ENCODE measurements at regions not wholly inside any gene's neighbourhood (a gene's known extent, or its start where the extent isn't known, plus 50 kb on each side); places are given as distances from the start of the nearest gene placed in this dataset.

DNA sequence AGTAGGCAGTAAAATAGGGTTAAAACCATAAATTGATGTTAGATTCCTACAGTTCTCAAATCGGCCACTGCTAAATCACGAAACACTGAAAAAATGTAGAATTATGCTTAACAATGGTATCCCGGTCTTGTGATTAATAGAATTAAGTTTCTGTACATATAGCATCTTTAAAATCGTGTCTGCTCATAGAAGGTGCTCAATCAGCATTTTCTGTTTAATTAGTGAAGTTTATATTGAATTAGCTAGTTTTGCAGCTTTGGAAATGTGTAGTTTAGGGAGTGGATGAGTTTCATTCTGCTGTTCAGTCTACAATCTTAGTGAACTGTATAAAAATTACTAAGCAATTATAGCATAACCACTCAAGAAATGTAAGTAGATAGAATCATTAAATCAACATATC, 1075.8 kb upstream of the FLRT2 start:
- H3K27me3 ChIP-seq: no peaks in the 10 kb centered on the region
- no peaks in the 10 kb centered on the region for H3K4me1 ChIP-seq
- TF ChIP-seq POLR2A (IDR thresholded peaks at IDR 0.05) (no peak), EP300 (IDR thresholded peaks at IDR 0.05) (no peak), POLR2AphosphoS5 (IDR thresholded peaks at IDR 0.05) (no peak)
- TF ChIP-seq, protein P1, sequence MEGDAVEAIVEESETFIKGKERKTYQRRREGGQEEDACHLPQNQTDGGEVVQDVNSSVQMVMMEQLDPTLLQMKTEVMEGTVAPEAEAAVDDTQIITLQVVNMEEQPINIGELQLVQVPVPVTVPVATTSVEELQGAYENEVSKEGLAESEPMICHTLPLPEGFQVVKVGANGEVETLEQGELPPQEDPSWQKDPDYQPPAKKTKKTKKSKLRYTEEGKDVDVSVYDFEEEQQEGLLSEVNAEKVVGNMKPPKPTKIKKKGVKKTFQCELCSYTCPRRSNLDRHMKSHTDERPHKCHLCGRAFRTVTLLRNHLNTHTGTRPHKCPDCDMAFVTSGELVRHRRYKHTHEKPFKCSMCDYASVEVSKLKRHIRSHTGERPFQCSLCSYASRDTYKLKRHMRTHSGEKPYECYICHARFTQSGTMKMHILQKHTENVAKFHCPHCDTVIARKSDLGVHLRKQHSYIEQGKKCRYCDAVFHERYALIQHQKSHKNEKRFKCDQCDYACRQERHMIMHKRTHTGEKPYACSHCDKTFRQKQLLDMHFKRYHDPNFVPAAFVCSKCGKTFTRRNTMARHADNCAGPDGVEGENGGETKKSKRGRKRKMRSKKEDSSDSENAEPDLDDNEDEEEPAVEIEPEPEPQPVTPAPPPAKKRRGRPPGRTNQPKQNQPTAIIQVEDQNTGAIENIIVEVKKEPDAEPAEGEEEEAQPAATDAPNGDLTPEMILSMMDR (IDR thresholded peaks at IDR 0.05): no peak
- H3K27ac ChIP-seq: no peak overlapping the region
- H3K9me3 ChIP-seq: no peaks in the 10 kb centered on the region
- DNase-seq: no peak
- WGBS, 2 donors: 82 to 84% methylated on average over 4 of the region's 4 CpGs
- no peaks in the 10 kb centered on the region for H3K36me3 ChIP-seq
- H3K4me3 ChIP-seq: no peak overlapping the region
- no peak for ATAC-seq (ENCODE audit: low FRiP score in 2 of 2)

DNA sequence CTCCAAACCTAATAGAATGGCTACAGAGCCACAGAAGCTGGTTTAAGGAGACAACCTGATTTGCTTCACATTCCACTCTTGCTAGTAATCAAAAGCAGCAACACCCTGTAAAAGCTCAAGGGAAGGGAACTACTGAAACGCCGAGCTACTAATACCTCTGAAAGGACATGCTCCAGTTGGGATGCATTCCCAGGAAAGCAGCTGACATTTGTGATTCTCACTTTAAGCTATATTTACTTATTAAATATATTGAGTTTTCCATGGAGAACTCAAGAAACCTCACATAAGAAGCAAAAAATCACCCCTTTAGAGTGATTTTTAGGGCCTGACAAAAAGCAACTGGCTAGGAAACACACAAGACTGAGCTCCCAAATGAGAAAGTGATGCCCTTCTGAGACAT, 1073.0 kb upstream of the FLRT2 start:
- Histone ChIP-seq H3K4me3 (no peak overlapping the region), H3K27me3 (no peaks in the 10 kb centered on the region), H3K27ac (no peak overlapping the region), H3K9me3 (no peaks in the 10 kb centered on the region), H3K36me3 (no peaks in the 10 kb centered on the region), H3K4me1 (no peaks in the 10 kb centered on the region)
- 80 to 93% methylated on average over 2 of the region's 2 CpGs for WGBS, 2 donors
- TF ChIP-seq EP300 (IDR thresholded peaks at IDR 0.05) (no peak), POLR2A (IDR thresholded peaks at IDR 0.05) (no peak), POLR2AphosphoS5 (IDR thresholded peaks at IDR 0.05) (no peak)
- TF ChIP-seq, protein P1 (IDR thresholded peaks at IDR 0.05): no peak
- DNase-seq: no peak
- no peak for ATAC-seq (ENCODE audit: low FRiP score in 2 of 2)

DNA sequence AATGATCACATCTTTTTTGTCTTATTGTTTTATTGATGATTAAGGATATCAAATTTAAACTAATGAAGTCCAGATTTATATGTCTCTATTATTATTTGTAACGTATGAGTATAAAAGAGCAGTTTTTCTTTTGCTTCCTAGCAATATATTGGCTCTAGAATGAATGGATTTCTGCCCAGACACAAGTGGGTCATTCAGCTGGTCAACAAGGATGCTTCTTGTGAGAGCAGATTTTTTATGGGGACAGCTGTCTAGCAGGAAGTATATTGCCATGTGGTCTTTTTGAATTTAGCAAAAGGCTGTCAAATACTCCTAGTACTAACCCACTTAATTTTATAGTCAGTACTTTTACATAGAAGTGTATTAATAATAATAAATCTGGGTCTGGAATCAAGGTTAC, 1071.1 kb upstream of the FLRT2 start:
- Histone ChIP-seq H3K27ac (no peak overlapping the region), H3K4me3 (no peak overlapping the region), H3K27me3 (no peaks in the 10 kb centered on the region), H3K36me3 (no peaks in the 10 kb centered on the region), H3K9me3 (no peaks in the 10 kb centered on the region), H3K4me1 (no peaks in the 10 kb centered on the region)
- WGBS, 2 donors: 40 to 57% methylated on average over 1 of the region's 1 CpG
- no peak for TF ChIP-seq POLR2A (IDR thresholded peaks at IDR 0.05)
- TF ChIP-seq EP300 (IDR thresholded peaks at IDR 0.05): no peak
- no peak for TF ChIP-seq POLR2AphosphoS5 (IDR thresholded peaks at IDR 0.05)
- TF ChIP-seq, protein P1 (IDR thresholded peaks at IDR 0.05): no peak
- DNase-seq: no peak
- ATAC-seq (ENCODE audit: low FRiP score in 2 of 2): no peak

DNA sequence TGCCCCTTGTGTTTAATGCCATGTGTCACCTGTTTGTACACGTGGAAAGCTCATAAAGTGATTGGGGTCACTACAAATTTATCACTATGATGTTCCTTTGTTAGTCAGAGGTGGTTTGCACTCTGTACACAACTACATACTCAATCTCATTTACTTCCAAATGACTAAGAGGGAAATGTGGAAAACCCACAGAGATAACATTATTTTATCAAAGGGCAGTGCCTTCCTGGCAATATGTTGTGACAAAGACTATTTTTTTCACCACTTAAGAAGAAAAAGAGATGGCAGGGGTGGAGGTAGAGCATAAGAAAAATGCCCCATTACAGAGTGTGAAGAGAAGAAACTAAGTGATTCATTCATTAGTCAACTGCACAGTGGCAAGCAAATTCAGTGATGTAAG, 1064.1 kb upstream of the FLRT2 start:
- Histone ChIP-seq H3K27ac (no peak overlapping the region), H3K27me3 (no peaks in the 10 kb centered on the region), H3K4me1 (no peaks in the 10 kb centered on the region), H3K4me3 (no peak overlapping the region), H3K9me3 (no peaks in the 10 kb centered on the region), H3K36me3 (no peaks in the 10 kb centered on the region)
- ATAC-seq (ENCODE audit: low FRiP score in 2 of 2) (no peak), DNase-seq (no peak)
- WGBS, 2 donors: 20 to 38% methylated on average over 1 of the region's 1 CpG
- TF ChIP-seq, protein P1 (IDR thresholded peaks at IDR 0.05): no peak
- TF ChIP-seq POLR2AphosphoS5 (IDR thresholded peaks at IDR 0.05): no peak
- no peak for TF ChIP-seq POLR2A (IDR thresholded peaks at IDR 0.05)

DNA sequence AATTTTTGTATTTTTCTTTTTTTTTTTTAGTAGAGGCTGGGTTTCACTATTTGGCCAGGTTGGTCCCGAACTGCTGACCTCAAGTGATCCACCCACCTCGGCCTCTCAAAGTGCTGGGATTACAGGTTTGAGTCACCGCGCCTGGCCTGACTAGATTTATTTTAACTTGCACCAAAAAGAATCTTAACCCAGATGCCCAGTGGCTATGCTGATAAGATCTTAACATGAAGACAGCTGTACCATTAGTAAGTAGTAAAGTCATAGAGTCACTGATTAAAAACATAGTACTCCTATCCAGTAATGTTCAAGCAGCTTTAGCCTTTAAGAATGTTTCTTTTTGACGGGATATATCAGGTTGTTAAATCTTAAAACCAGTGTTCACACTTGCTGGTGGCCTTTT, 1061.8 kb upstream of the FLRT2 start:
- Histone ChIP-seq H3K4me3 (no peak overlapping the region), H3K27me3 (no peaks in the 10 kb centered on the region), H3K36me3 (no peaks in the 10 kb centered on the region), H3K4me1 (no peaks in the 10 kb centered on the region), H3K9me3 (no peaks in the 10 kb centered on the region), H3K27ac (no peak overlapping the region)
- DNase-seq (no peak), ATAC-seq (ENCODE audit: low FRiP score in 2 of 2) (no peak)
- no peak for TF ChIP-seq EP300 (IDR thresholded peaks at IDR 0.05)
- TF ChIP-seq POLR2AphosphoS5 (IDR thresholded peaks at IDR 0.05): no peak
- no peak for TF ChIP-seq POLR2A (IDR thresholded peaks at IDR 0.05)
- TF ChIP-seq, protein P1 (IDR thresholded peaks at IDR 0.05): no peak
- WGBS, 2 donors: 72 to 75% methylated on average over 5 of the region's 5 CpGs

All from upper lobe of left lung (tissue), 6 donors.